GM21528 (cell line): ENCODE measurements at regions not wholly inside any gene's neighbourhood (a gene's known extent, or its start where the extent isn't known, plus 50 kb on each side); places are given as distances from the start of the nearest gene placed in this dataset.
"Not testable (repeated sequence)": the region's sequence is repeated elsewhere in the genome, so short reads cannot be mapped to it uniquely, and the experiment has no call there.

ENCODE experiments used
- ATAC-seq: cut with Tn5 transposase; IDR thresholded peaks from one replicate; pipeline ENCODE4 v1.9.1; 2021; ENCODE audit warnings: mild to moderate bottlenecking, moderate library complexity; ENCODE audit not compliant: unreplicated experiment, low FRiP score

- ATAC-seq = no peak
Measured at GRCh38 chr11:86171627-86172026, 72.9 kb upstream of the EED start.

- ATAC-seq = no peak
Measured at GRCh38 chr11:86167499-86168164, 76.9 kb upstream of the EED start.

- not testable (repeated sequence) for ATAC-seq
Measured at GRCh38 chr11:86166287-86166686, 78.3 kb upstream of the EED start.

GRCh38 chr11:86164106-86164505 lies 80.4 kb upstream of the EED start:
- ATAC-seq = no peak

GRCh38 chr11:86163221-86163876 lies 81.2 kb upstream of the EED start:
- ATAC-seq = not testable (repeated sequence)

GRCh38 chr11:86162239-86162638 lies 82.3 kb upstream of the EED start:
- ATAC-seq = no peak

- no peak for ATAC-seq
Measured at GRCh38 chr11:86161837-86162236, 82.7 kb upstream of the EED start.

- ATAC-seq = no peak
Measured at GRCh38 chr11:86161336-86161735, 83.2 kb upstream of the EED start.

GRCh38 chr11:86160541-86161149 lies 83.9 kb upstream of the EED start:
- ATAC-seq = no peak

GRCh38 chr11:86159581-86159891 lies 85.0 kb upstream of the EED start:
- ATAC-seq = no peak

- no peak for ATAC-seq
Measured at GRCh38 chr11:86158704-86159580, 85.6 kb upstream of the EED start.

GRCh38 chr11:86157797-86158378 lies 86.7 kb upstream of the EED start:
- ATAC-seq = no peak

- no peak for ATAC-seq
Measured at GRCh38 chr11:86156397-86156955, 87.6 kb upstream of the PICALM start.

- ATAC-seq = no peak
Measured at GRCh38 chr11:86155200-86155844, 86.4 kb upstream of the PICALM start.

GRCh38 chr11:86153439-86153838 lies 84.6 kb upstream of the PICALM start:
- no peak for ATAC-seq

GRCh38 chr11:86152901-86153300 lies 84.0 kb upstream of the PICALM start:
- no peak for ATAC-seq

- ATAC-seq = no peak
Measured at GRCh38 chr11:86152006-86152862, 83.3 kb upstream of the PICALM start.

- ATAC-seq = no peak
Measured at GRCh38 chr11:86151174-86152005, 82.5 kb upstream of the PICALM start.
